ENCODE measurements at regions not wholly inside any gene's neighbourhood (a gene's known extent, or its start where the extent isn't known, plus 50 kb on each side); places are given as distances from the start of the nearest gene placed in this dataset.

- H3K9me3 ChIP-seq = no peaks in the 10 kb centered on the region
- H3K4me1 ChIP-seq = no peaks in the 10 kb centered on the region
- no peak for DNase-seq
- no peaks in the 10 kb centered on the region for H3K36me3 ChIP-seq
- TF ChIP-seq EP300 (IDR thresholded peaks at IDR 0.05) (no peak), POLR2AphosphoS5 (IDR thresholded peaks at IDR 0.05) (no peak), CTCF (IDR thresholded peaks at IDR 0.05) (no peak), POLR2A (IDR thresholded peaks at IDR 0.05) (no peak)
- H3K27ac ChIP-seq = no peak overlapping the region
- 88 to 90% methylated on average over 6 of the region's 6 CpGs for WGBS, 2 donors
- no peaks in the 10 kb centered on the region for H3K27me3 ChIP-seq
- intact Hi-C loops (cut with DNase I) = no loop called here
- no peak overlapping the region for H3K4me3 ChIP-seq
These were observed 79.1 kb upstream of the MYCN start for GRCh38 chr2:15861172-15861822.

DNA sequence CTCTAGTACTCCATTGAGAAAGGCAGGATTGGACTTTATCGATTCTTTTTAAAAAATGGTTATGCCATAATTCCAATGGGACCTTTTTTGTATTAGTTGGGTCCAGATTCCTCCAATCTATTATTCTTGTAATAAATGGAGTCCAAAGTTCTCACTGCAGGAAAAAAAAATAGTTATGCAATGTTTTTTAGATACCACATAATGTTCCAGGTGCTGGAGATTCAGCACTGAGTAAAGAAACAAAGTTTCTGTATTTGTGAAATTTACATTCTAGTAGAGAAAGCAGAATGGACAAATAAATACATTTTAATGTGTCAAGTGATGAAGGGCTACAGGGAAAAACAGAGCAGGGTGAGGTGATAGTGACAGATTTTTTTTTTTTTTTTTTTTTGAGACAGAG, 78.5 kb upstream of the MYCN start:
- DNase-seq = no peak
- H3K27me3 ChIP-seq = no peaks in the 10 kb centered on the region
- no peaks in the 10 kb centered on the region for H3K4me1 ChIP-seq
- TF ChIP-seq CTCF (IDR thresholded peaks at IDR 0.05) = no peak
- TF ChIP-seq POLR2A (IDR thresholded peaks at IDR 0.05) = no peak
- no peak for TF ChIP-seq POLR2AphosphoS5 (IDR thresholded peaks at IDR 0.05)
- no peak for TF ChIP-seq EP300 (IDR thresholded peaks at IDR 0.05)
- 95% methylated on average over 1 of the region's 1 CpG for WGBS, 2 donors
- H3K27ac ChIP-seq = no peak overlapping the region
- H3K9me3 ChIP-seq = no peaks in the 10 kb centered on the region
- intact Hi-C loops (cut with DNase I) = no loop called here
- no peaks in the 10 kb centered on the region for H3K36me3 ChIP-seq
- no peak overlapping the region for H3K4me3 ChIP-seq

DNA sequence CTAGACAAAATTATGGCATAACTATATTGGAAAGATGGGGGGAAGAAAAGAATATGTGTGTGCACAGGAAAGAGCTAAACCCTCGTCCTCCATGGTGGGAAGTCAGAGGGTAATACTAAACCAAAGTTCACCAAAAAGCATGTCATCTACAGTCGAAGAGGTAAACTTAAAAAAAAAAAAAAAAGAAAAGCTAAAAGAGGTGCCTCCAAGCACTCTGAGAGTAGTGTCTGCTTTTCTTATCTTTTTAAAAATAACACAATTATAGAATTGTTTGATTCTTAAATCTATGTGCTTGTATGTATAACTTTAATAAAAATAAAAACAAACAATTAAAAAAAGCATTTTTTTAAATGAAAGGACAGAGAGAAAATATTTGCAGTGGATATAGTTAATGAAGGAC, 77.3 kb upstream of the MYCN start:
- no peak overlapping the region for H3K4me3 ChIP-seq
- no peaks in the 10 kb centered on the region for H3K4me1 ChIP-seq
- intact Hi-C loops (cut with DNase I) = no loop called here
- WGBS, 2 donors = 60 to 77% methylated on average over 2 of the region's 2 CpGs
- no peaks in the 10 kb centered on the region for H3K27me3 ChIP-seq
- H3K36me3 ChIP-seq = no peaks in the 10 kb centered on the region
- H3K27ac ChIP-seq = no peak overlapping the region
- H3K9me3 ChIP-seq = no peaks in the 10 kb centered on the region
- no peak for DNase-seq
- no peak for TF ChIP-seq CTCF (IDR thresholded peaks at IDR 0.05)
- no peak for TF ChIP-seq EP300 (IDR thresholded peaks at IDR 0.05)
- no peak for TF ChIP-seq POLR2A (IDR thresholded peaks at IDR 0.05)
- TF ChIP-seq POLR2AphosphoS5 (IDR thresholded peaks at IDR 0.05) = no peak

DNA sequence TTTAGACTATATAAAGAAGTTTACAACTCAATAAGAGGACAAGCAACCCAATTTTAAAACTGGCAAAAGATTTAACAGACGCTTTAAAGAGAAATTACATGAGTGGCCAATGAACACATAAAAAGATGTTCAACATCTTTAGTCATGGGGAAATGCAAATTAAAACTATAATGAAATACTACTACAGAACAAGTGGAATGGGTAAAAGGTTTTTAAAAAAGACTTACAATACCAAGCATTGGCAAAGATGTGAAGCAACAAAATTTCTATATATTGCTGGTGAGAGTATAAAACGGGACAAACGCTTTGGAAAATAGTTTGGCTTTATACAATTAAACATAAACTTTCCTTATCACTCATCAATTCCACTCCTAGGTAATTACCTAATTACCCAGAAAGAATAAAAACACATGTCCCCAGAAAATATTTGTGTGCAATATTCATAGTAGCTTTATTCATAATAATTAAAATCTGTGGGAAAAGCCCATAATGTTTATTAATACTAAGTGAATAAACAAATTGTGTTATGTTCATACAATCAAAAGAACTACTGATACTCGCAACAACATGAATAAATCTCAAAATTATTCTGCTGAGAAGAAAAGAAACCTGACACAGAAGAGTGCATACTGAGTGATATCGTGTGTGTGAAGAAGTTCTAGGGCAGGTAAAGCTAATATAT, 76.7 kb upstream of the MYCN start:
- 75 to 87% methylated on average over 5 of the region's 5 CpGs for WGBS, 2 donors
- intact Hi-C loops (cut with DNase I) = no loop called here

More for the DNA sequence above, 76.7 kb upstream of the MYCN start:
- Histone ChIP-seq H3K9me3 (no peaks in the 10 kb centered on the region), H3K4me1 (no peaks in the 10 kb centered on the region), H3K36me3 (no peaks in the 10 kb centered on the region), H3K4me3 (no peak overlapping the region), H3K27ac (no peak overlapping the region), H3K27me3 (no peaks in the 10 kb centered on the region)
- DNase-seq = no peak
- TF ChIP-seq CTCF (IDR thresholded peaks at IDR 0.05) (no peak), POLR2A (IDR thresholded peaks at IDR 0.05) (no peak), EP300 (IDR thresholded peaks at IDR 0.05) (no peak), POLR2AphosphoS5 (IDR thresholded peaks at IDR 0.05) (no peak)

Measured in sigmoid colon (tissue), 6 donors.